H1 (cell line): ENCODE measurements at regions not wholly inside any gene's neighbourhood (a gene's known extent, or its start where the extent isn't known, plus 50 kb on each side); places are given as distances from the start of the nearest gene placed in this dataset.

Source experiments
- CTCF ChIA-PET: fragments of 300-600 bp; sonication (Branson Sonifier 250); formaldehyde crosslinking; loops from one replicate; lab custom pipeline; 2021; ENCODE audit not compliant: partially characterized antibody; lab: Charles Lee
- POLR2A ChIA-PET: fragments of 300-600 bp; sonication (Branson Sonifier 250); formaldehyde crosslinking; loops from one replicate; lab custom pipeline; 2021; ENCODE audit warnings: inconsistent platforms; ENCODE audit not compliant: partially characterized antibody; lab: Charles Lee
- DNase-seq, 2 experiments: peaks; one replicate each; pipeline versions ENCODE4 v3.0.0 to v3.0.0-alpha.2; 2010 to 2022; ENCODE audit warnings: low spot score in 2 of 2, low read depth in 1 of 2, mixed read lengths in 1 of 2
- FAIRE-seq: peaks from 2 replicates; lab custom pipeline; 2011; peaks lifted over from hg19 to GRCh38; lab: Jason Lieb, UNC
- H2AFZ ChIP-seq: 2 replicates; pipeline ENCODE4 v1.8.1; 2012; ENCODE audit warnings: low read length, inconsistent platforms
- H2AK5ac ChIP-seq: 2 replicates; pipeline ENCODE4 v1.6.1; 2013; ENCODE audit warnings: low read depth, low read length
- H2BK120ac ChIP-seq: replicated peaks from 2 replicates; pipeline ENCODE3; 2013; ENCODE audit warnings: low read depth, low read length, inconsistent platforms
- H2BK12ac ChIP-seq: 2 replicates; pipeline ENCODE4 v1.6.1; 2013; ENCODE audit warnings: low read depth, low read length
- H2BK15ac ChIP-seq: 2 replicates; pipeline ENCODE4 v1.6.1; 2013; ENCODE audit warnings: low read length
- H2BK20ac ChIP-seq: 2 replicates; pipeline ENCODE4 v1.6.1; 2013; ENCODE audit warnings: low read length
- H2BK5ac ChIP-seq: 2 replicates; pipeline ENCODE4 v1.6.1; 2013; ENCODE audit warnings: low read depth, low read length
- H3K14ac ChIP-seq: 2 replicates; pipeline ENCODE4 v1.6.1; 2013; ENCODE audit warnings: inconsistent platforms; ENCODE audit not compliant: insufficient read length
- H3K18ac ChIP-seq: 2 replicates; pipeline ENCODE4 v1.6.1; 2013; ENCODE audit warnings: low read length; ENCODE audit errors: extremely low read depth
- H3K23ac ChIP-seq: 2 replicates; pipeline ENCODE4 v1.6.1; 2013; ENCODE audit warnings: inconsistent platforms; ENCODE audit not compliant: insufficient read length
- H3K23me2 ChIP-seq: 2 replicates; pipeline ENCODE4 v1.6.1; 2013; ENCODE audit warnings: low read depth, low read length
- H3K27ac ChIP-seq: 2 replicates; pipeline ENCODE4 v1.6.1; 2011; ENCODE audit warnings: low read depth, low read length, inconsistent platforms
- H3K27me3 ChIP-seq, 4 experiments: replicated peaks in 1 of 4; 1 replicate in 1 of 4; 2 replicates in 3 of 4; pipeline versions ENCODE4 v1.6.1 to v1.8.1; 2011 to 2013; ENCODE audit warnings: low read length in 3 of 4, mild to moderate bottlenecking in 3 of 4, inconsistent platforms in 2 of 4, mixed read lengths in 2 of 4, moderate library complexity in 1 of 4; ENCODE audit not compliant: control insufficient read depth in 3 of 4, insufficient read depth in 3 of 4; ENCODE audit errors: extremely low read depth in 1 of 4
- H3K36me3 ChIP-seq, 4 experiments: 2 replicates each; pipeline versions ENCODE4 v1.6.1 to v1.8.1; 2011 to 2013; ENCODE audit warnings: mild to moderate bottlenecking in 4 of 4, low read length in 3 of 4, moderate library complexity in 2 of 4, control low read depth in 1 of 4, inconsistent platforms in 1 of 4; ENCODE audit not compliant: insufficient read depth in 4 of 4, control insufficient read depth in 2 of 4
- H3K4ac ChIP-seq: replicated peaks from 2 replicates; pipeline ENCODE3; 2013; ENCODE audit warnings: low read length, low read depth, mixed read lengths, inconsistent platforms; ENCODE audit not compliant: insufficient read length
- H3K4me1 ChIP-seq, 4 experiments: replicated peaks in 1 of 4; 1 replicate in 1 of 4; 2 replicates in 3 of 4; pipeline versions ENCODE4 v1.6.1 to v1.8.1; 2011 to 2013; ENCODE audit warnings: low read length in 3 of 4, inconsistent platforms in 2 of 4, mixed read lengths in 1 of 4; ENCODE audit not compliant: insufficient read depth in 4 of 4, control insufficient read depth in 3 of 4
- H3K4me2 ChIP-seq, 2 experiments: 2 replicates each; pipeline versions ENCODE4 v1.6.1 to v1.8.1; 2011 to 2013; ENCODE audit warnings: low read depth in 2 of 2, low read length in 2 of 2, control low read depth in 1 of 2, inconsistent platforms in 1 of 2, mild to moderate bottlenecking in 1 of 2; ENCODE audit not compliant: insufficient read depth in 1 of 2
- H3K4me3 ChIP-seq, 4 experiments: fragments of 200-600, 300-600 bp in 1 of 4; sonication (generic), shearing (Covaris generic), sonication (Bioruptor Twin) in 1 of 4; 2 replicates each; pipeline versions ENCODE4 v1.5.1 to v1.8.1; 2011 to 2016; ENCODE audit warnings: low read length in 4 of 4, low read depth in 3 of 4, control low read depth in 2 of 4, inconsistent platforms in 2 of 4, mild to moderate bottlenecking in 2 of 4, mixed read lengths in 1 of 4, moderate library complexity in 1 of 4; ENCODE audit not compliant: insufficient read depth in 2 of 4; ENCODE audit errors: extremely low read depth in 1 of 4
- H3K56ac ChIP-seq: replicated peaks from 2 replicates; pipeline ENCODE3; 2013; ENCODE audit warnings: low read depth, mild to moderate bottlenecking, mixed read lengths, low read length, inconsistent platforms; ENCODE audit not compliant: insufficient read length
- H3K79me1 ChIP-seq: 2 replicates; pipeline ENCODE4 v1.6.1; 2013; ENCODE audit warnings: low read depth, low read length, control low read depth
- H3K79me2 ChIP-seq, 2 experiments: 2 replicates each; pipeline versions ENCODE4 v1.6.1 to v1.8.1; 2012 to 2013; ENCODE audit warnings: low read length in 2 of 2, mild to moderate bottlenecking in 2 of 2, inconsistent platforms in 1 of 2; ENCODE audit not compliant: insufficient read depth in 2 of 2, control insufficient read depth in 1 of 2
- H3K9ac ChIP-seq, 4 experiments: replicated peaks in 1 of 4; 1 replicate in 1 of 4; 2 replicates in 3 of 4; pipeline versions ENCODE4 v1.6.1 to v1.8.1; 2011 to 2013; ENCODE audit warnings: low read depth in 3 of 4, low read length in 3 of 4, control low read depth in 2 of 4, mild to moderate bottlenecking in 2 of 4, moderate library complexity in 2 of 4, inconsistent platforms in 1 of 4; ENCODE audit errors: extremely low read depth in 1 of 4
- H3K9me3 ChIP-seq, 2 experiments: 2 replicates each; pipeline versions ENCODE4 v1.6.1 to v1.8.1; 2012 to 2013; ENCODE audit warnings: mild to moderate bottlenecking in 2 of 2, moderate library complexity in 2 of 2, control low read depth in 1 of 2, inconsistent platforms in 1 of 2, low read depth in 1 of 2, low read length in 1 of 2, mixed read lengths in 1 of 2; ENCODE audit not compliant: insufficient read depth in 2 of 2
- H4K20me1 ChIP-seq, 2 experiments: replicated peaks in 1 of 2; 2 replicates each; pipeline versions ENCODE3 to v1.8.1; 2011 to 2013; ENCODE audit warnings: inconsistent platforms in 2 of 2, low read length in 2 of 2, mild to moderate bottlenecking in 1 of 2; ENCODE audit not compliant: insufficient read depth in 2 of 2, control insufficient read depth in 1 of 2
- H4K5ac ChIP-seq: 2 replicates; pipeline ENCODE4 v1.6.1; 2013; ENCODE audit warnings: low read length, low read depth, mixed read lengths, inconsistent platforms; ENCODE audit not compliant: insufficient read length
- H4K8ac ChIP-seq: 2 replicates; pipeline ENCODE4 v1.8.0; 2013; ENCODE audit warnings: mild to moderate bottlenecking, moderate library complexity, low read length, inconsistent platforms; ENCODE audit not compliant: insufficient read depth; ENCODE audit errors: extremely low read depth
- H4K91ac ChIP-seq: replicated peaks from 2 replicates; pipeline ENCODE3; 2013; ENCODE audit warnings: low read length, mixed read lengths, inconsistent platforms; ENCODE audit not compliant: insufficient read length
- ATF3 ChIP-seq: IDR thresholded peaks from 2 replicates; pipeline ENCODE4 v1.6.1; 2011; ENCODE audit warnings: low read depth, mild to moderate bottlenecking, low read length; ENCODE audit not compliant: insufficient read depth
- EP300 ChIP-seq, 2 experiments: IDR thresholded peaks; 1 replicate in 1 of 2; 2 replicates in 1 of 2; pipeline ENCODE4 v1.6.1; 2011 to 2012; ENCODE audit warnings: low read depth in 2 of 2, low read length in 2 of 2, mild to moderate bottlenecking in 2 of 2, borderline replicate concordance in 1 of 2, inconsistent platforms in 1 of 2, moderate library complexity in 1 of 2
- KDM5A ChIP-seq: fragments of 200-600 bp; IDR thresholded peaks from 2 replicates; pipeline ENCODE4 v1.7.1; 2012; ENCODE audit warnings: mild to moderate bottlenecking, low read length, inconsistent platforms, mixed read lengths
- POU5F1 ChIP-seq: IDR thresholded peaks from 2 replicates; pipeline ENCODE4 v1.6.1; 2011; ENCODE audit warnings: low read depth, mild to moderate bottlenecking, low read length, moderate library complexity
- RFX5 ChIP-seq: IDR thresholded peaks from 2 replicates; pipeline ENCODE4 v1.6.1; 2011; ENCODE audit warnings: low read depth, low read length, improper control_type of control experiment, borderline replicate concordance
- TAF7 ChIP-seq: optimal IDR thresholded peaks from 2 replicates; pipeline ENCODE3; 2011; ENCODE audit warnings: low read depth, mild to moderate bottlenecking, inconsistent platforms, low read length, moderate library complexity, borderline replicate concordance
- TBP ChIP-seq: IDR thresholded peaks from 2 replicates; pipeline ENCODE4 v1.6.1; 2011; ENCODE audit warnings: low read depth, low read length, improper control_type of control experiment
- WGBS, 2 experiments: shearing (Covaris generic) in 1 of 2; methylation state at CpG; one replicate each; pipeline versions ENCODE4 v1.1.6 to v1.1.7; 2013 to 2015; ENCODE audit warnings: low lambda C conversion rate in 2 of 2, mixed read lengths in 2 of 2, inconsistent platforms in 1 of 2, low coverage in 1 of 2, missing lambda C conversion rate in 1 of 2; ENCODE audit not compliant: insufficient replicate concordance in 2 of 2, insufficient coverage in 1 of 2, insufficient read length in 1 of 2; ENCODE audit errors: extremely low coverage in 1 of 2, missing lambda C conversion rate in 1 of 2; 5-methylcytosine and 5-hydroxymethylcytosine counted together
- TF ChIP-seq, protein P1 (sequence below): IDR thresholded peaks from 2 replicates; pipeline ENCODE4 v1.6.1; 2011; ENCODE audit warnings: low read length, improper control_type of control experiment

- ChIA-PET CTCF (interaction anchor here (0.6 kb wide), 2 partner anchors 28 to 968 kb away, joined by 4 read pairs; no protein-coding TSS in a partner anchor), POLR2A (no interaction called here)
- H3K18ac ChIP-seq: no peak overlapping the region
- H3K27ac ChIP-seq: no peak overlapping the region
- no peaks in the 10 kb centered on the region for H4K20me1 ChIP-seq
- H4K91ac ChIP-seq: no peak overlapping the region
- no peak overlapping the region for H3K4me3 ChIP-seq
- no peak overlapping the region for H2BK5ac ChIP-seq
- H4K8ac ChIP-seq: no peak overlapping the region
- H3K4me1 ChIP-seq: no peaks in the 10 kb centered on the region
- H3K56ac ChIP-seq: no peak overlapping the region
- H2BK15ac ChIP-seq: no peak overlapping the region
- no peak overlapping the region for H3K4ac ChIP-seq
- H3K27me3 ChIP-seq: no peaks in the 10 kb centered on the region; a peak in 1 of 7 replicates
- H3K36me3 ChIP-seq: no peaks in the 10 kb centered on the region
- H3K4me2 ChIP-seq: no peak overlapping the region
- no peaks in the 10 kb centered on the region; the same call in 1 of the 2 replicates for H3K23me2 ChIP-seq
- no peak overlapping the region for H3K23ac ChIP-seq
- DNase-seq (no peak), FAIRE-seq (no peak)
- WGBS, 2 experiments: 88% methylated on average over 3 of the region's 3 CpGs; no CpG with 5 or more reads in 1 of the 2 experiments
- no peak overlapping the region for H2BK12ac ChIP-seq
- no peak overlapping the region for H3K9ac ChIP-seq
- H3K79me1 ChIP-seq: no peaks in the 10 kb centered on the region
- no peak overlapping the region for H2AK5ac ChIP-seq
- no peak for TF ChIP-seq KDM5A
- TF ChIP-seq POU5F1: no peak
- TF ChIP-seq, protein P1, sequence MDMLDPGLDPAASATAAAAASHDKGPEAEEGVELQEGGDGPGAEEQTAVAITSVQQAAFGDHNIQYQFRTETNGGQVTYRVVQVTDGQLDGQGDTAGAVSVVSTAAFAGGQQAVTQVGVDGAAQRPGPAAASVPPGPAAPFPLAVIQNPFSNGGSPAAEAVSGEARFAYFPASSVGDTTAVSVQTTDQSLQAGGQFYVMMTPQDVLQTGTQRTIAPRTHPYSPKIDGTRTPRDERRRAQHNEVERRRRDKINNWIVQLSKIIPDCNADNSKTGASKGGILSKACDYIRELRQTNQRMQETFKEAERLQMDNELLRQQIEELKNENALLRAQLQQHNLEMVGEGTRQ: no peak
- no peak for TF ChIP-seq TAF7
- no peak for TF ChIP-seq TBP
- TF ChIP-seq RFX5: no peak
- TF ChIP-seq ATF3: no peak
- TF ChIP-seq EP300 (IDR thresholded peaks at IDR 0.05; ENCODE audit: borderline replicate concordance in 1 of 2, low read depth in 2 of 2, low read length in 2 of 2): no peak
- no peaks in the 10 kb centered on the region for H3K79me2 ChIP-seq
- no peak overlapping the region for H2BK120ac ChIP-seq
- H3K9me3 ChIP-seq: no peaks in the 10 kb centered on the region
- no peak overlapping the region for H3K14ac ChIP-seq
- H2AFZ ChIP-seq: no peak overlapping the region
- no peak overlapping the region for H2BK20ac ChIP-seq
- H4K5ac ChIP-seq: no peak overlapping the region
These were observed 141.7 kb upstream of the CCDC68 start for GRCh38 chr18:55100817-55101457.
